CD4-positive, alpha-beta memory T cell (primary cell): ENCODE measurements at regions not wholly inside any gene's neighbourhood (a gene's known extent, or its start where the extent isn't known, plus 50 kb on each side); places are given as distances from the start of the nearest gene placed in this dataset.

Experiments used
- CTCF ChIA-PET: fragments of 350-600 bp; sonication (Branson Sonifier 250); formaldehyde crosslinking; loops from one replicate; lab custom pipeline; 2021; ENCODE audit warnings: inconsistent platforms; ENCODE audit not compliant: partially characterized antibody; lab: Charles Lee
- POLR2A ChIA-PET: fragments of 350-600 bp; sonication (Branson Sonifier 250); formaldehyde crosslinking; loops from one replicate; lab custom pipeline; 2021; ENCODE audit not compliant: partially characterized antibody; lab: Charles Lee
- DNase-seq, 5 donors: peaks; one replicate each; pipeline versions ENCODE4 v3.0.0 to v3.0.0-alpha.2; 2020 to 2022; ENCODE audit warnings: mixed read lengths in 1 of 5
- H3K27ac ChIP-seq: one replicate; pipeline ENCODE4 v1.7.0; 2013; ENCODE audit warnings: low read depth, low read length
- H3K27me3 ChIP-seq: 2 replicates; pipeline ENCODE4 v1.7.0; 2013; ENCODE audit warnings: mild to moderate bottlenecking, low read length, moderate library complexity; ENCODE audit not compliant: insufficient read depth
- H3K36me3 ChIP-seq: 2 replicates; pipeline ENCODE4 v1.7.0; 2013; ENCODE audit warnings: mild to moderate bottlenecking, low read length, moderate library complexity; ENCODE audit not compliant: insufficient read depth
- H3K4me1 ChIP-seq: 2 replicates; pipeline ENCODE4 v1.7.0; 2013; ENCODE audit warnings: mild to moderate bottlenecking, low read length, moderate library complexity; ENCODE audit not compliant: insufficient read depth
- H3K4me3 ChIP-seq, 2 donors: one replicate each; pipeline ENCODE4 v1.7.0; 2013; ENCODE audit warnings: low read length in 2 of 2, mild to moderate bottlenecking in 1 of 2
- H3K9me3 ChIP-seq, 2 donors: one replicate each; pipeline ENCODE4 v1.7.0; 2013; ENCODE audit warnings: low read length in 2 of 2, control low read depth in 1 of 2; ENCODE audit not compliant: control insufficient read depth in 1 of 2
- H3K27ac Mint-ChIP-seq, 7 donors: one replicate each; pipeline ENCODE4 v1.8.0; 2020 to 2021; ENCODE audit warnings: mixed read lengths in 7 of 7, mild to moderate bottlenecking in 6 of 7, inconsistent platforms in 3 of 7, moderate library complexity in 3 of 7
- H3K27me3 Mint-ChIP-seq, 2 donors: one replicate each; pipeline ENCODE4 v1.8.0; 2020 to 2021; ENCODE audit warnings: mixed read lengths in 2 of 2
- H3K36me3 Mint-ChIP-seq, 2 donors: one replicate each; pipeline ENCODE4 v1.8.0; 2020 to 2021; ENCODE audit warnings: mixed read lengths in 2 of 2, inconsistent platforms in 1 of 2, mild to moderate bottlenecking in 1 of 2
- H3K4me1 Mint-ChIP-seq, 4 donors: one replicate each; pipeline ENCODE4 v1.8.0; 2020 to 2021; ENCODE audit warnings: mixed read lengths in 4 of 4, mild to moderate bottlenecking in 1 of 4
- H3K4me3 Mint-ChIP-seq, 8 donors: one replicate each; pipeline ENCODE4 v1.8.0; 2020 to 2021; ENCODE audit warnings: mixed read lengths in 8 of 8, mild to moderate bottlenecking in 7 of 8, moderate library complexity in 6 of 8, inconsistent platforms in 3 of 8
- H3K9me3 Mint-ChIP-seq, 8 donors: one replicate each; pipeline ENCODE4 v1.8.0; 2020 to 2021; ENCODE audit warnings: mixed read lengths in 8 of 8, mild to moderate bottlenecking in 5 of 8, inconsistent platforms in 3 of 8, moderate library complexity in 1 of 8
- intact Hi-C: fragments of 100-400 bp; cut with micrococcal nuclease; formaldehyde crosslinking; loops from one replicate; pipeline ENCODE4 v1.15.1; 2023

- POLR2A ChIA-PET, result no interaction called here
Measured at GRCh38 chr7:35516498-35516897, 178.4 kb downstream of the HERPUD2 start.

DNA sequence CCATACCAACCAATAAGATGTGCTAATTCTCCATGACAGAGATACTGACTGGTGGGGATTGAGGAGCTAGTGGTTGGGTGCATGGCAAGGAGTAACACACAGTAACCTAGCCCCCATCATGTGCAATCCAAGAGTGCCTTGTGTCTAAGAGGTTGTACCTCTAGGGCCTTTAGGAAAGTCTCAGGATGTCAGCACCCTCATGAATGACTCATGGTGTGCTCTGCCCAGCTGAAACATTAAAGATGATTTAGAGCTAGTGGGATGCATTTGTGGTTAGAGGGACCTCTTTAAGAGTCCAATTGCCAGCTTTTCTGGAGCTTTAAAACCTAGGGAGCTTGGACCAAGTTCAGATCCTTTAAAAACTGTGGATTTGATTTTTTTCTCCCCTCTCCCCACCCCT is 181.1 kb downstream of the HERPUD2 start:
- Histone ChIP-seq H3K27ac (no peak overlapping the region), H3K36me3 (no peaks in the 10 kb centered on the region), H3K4me3 (no peak overlapping the region), H3K4me1 (no peaks in the 10 kb centered on the region), H3K9me3 (no peaks in the 10 kb centered on the region), H3K27me3 (no peaks in the 10 kb centered on the region)
- no peak overlapping the region for H3K4me3 Mint-ChIP-seq
- H3K9me3 Mint-ChIP-seq, result no peaks in the 10 kb centered on the region
- no peaks in the 10 kb centered on the region for H3K36me3 Mint-ChIP-seq
- H3K27me3 Mint-ChIP-seq, result peaks cover 0 to 15% of the 10 kb centered on the region in 2 donors
- intact Hi-C loops, result no loop called here
- no peak overlapping the region for H3K27ac Mint-ChIP-seq
- POLR2A ChIA-PET, result no interaction called here
- CTCF ChIA-PET, result interaction anchor here (1.2 kb wide), 1 partner anchor 26 kb away, joined by 3 read pairs; no protein-coding TSS in a partner anchor
- H3K4me1 Mint-ChIP-seq, result no peaks in the 10 kb centered on the region
- DNase-seq, result no peak

More at GRCh38 chr7:35516498-35516897, 178.4 kb downstream of the HERPUD2 start:
- Mint-ChIP-seq H3K36me3 (no peaks in the 10 kb centered on the region), H3K4me3 (peak overlapping the region in 1 of 8 donors; percentile 17), H3K27me3 (peaks cover 2 to 6% of the 10 kb centered on the region in 2 donors), H3K4me1 (peaks cover 0 to 4% (median 4%) of the 10 kb centered on the region in 4 donors), H3K9me3 (no peaks in the 10 kb centered on the region), H3K27ac (peak overlapping the region in 1 of 7 donors; percentile 49)
- no peak overlapping the region for H3K27ac ChIP-seq
- CTCF ChIA-PET, result interaction anchor here (1.4 to 1.7 kb wide), 2 partner anchors 8 to 21 kb away, joined by 3 to 6 read pairs; no protein-coding TSS in a partner anchor
- DNase-seq, result no peak
- no peaks in the 10 kb centered on the region for H3K27me3 ChIP-seq
- H3K9me3 ChIP-seq, result no peaks in the 10 kb centered on the region
- intact Hi-C loops, result no loop called here
- H3K36me3 ChIP-seq, result no peaks in the 10 kb centered on the region
- no peaks in the 10 kb centered on the region for H3K4me1 ChIP-seq
- H3K4me3 ChIP-seq, result no peak overlapping the region

GRCh38 chr7:35513195-35513594 is 181.7 kb downstream of the HERPUD2 start:
- ChIA-PET CTCF (no interaction called here), POLR2A (no interaction called here)
- DNase-seq, result no peak
- Histone ChIP-seq H3K36me3 (no peaks in the 10 kb centered on the region), H3K27ac (no peak overlapping the region), H3K4me1 (no peaks in the 10 kb centered on the region), H3K4me3 (no peak overlapping the region), H3K27me3 (no peaks in the 10 kb centered on the region), H3K9me3 (no peaks in the 10 kb centered on the region)
- intact Hi-C loops, result no loop called here
- Mint-ChIP-seq H3K9me3 (no peaks in the 10 kb centered on the region), H3K36me3 (no peaks in the 10 kb centered on the region), H3K4me1 (no peaks in the 10 kb centered on the region), H3K4me3 (no peak overlapping the region), H3K27ac (no peak overlapping the region), H3K27me3 (peaks cover 0 to 15% of the 10 kb centered on the region in 2 donors)

DNA sequence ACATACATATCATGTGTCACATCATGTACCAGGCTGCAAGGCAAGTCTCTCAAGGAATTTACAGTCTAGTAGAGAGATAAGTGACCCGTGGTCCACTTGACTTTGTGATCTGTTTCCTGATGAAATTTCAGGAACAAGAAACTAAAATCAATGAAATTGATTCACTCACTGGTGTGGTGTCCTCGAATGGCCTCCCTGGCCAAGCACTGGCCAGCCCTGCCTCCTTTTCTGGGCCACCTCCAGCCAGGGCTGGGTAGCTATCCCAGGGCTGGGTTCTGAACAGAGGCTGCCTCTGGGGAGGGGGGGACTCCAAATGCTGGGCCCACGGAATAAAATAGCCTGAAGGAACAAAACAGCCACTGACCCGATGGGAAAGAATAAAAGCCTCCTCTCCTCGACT is 182.2 kb downstream of the HERPUD2 start:
- H3K9me3 Mint-ChIP-seq, result no peaks in the 10 kb centered on the region
- Histone ChIP-seq H3K4me3 (no peak overlapping the region), H3K9me3 (no peaks in the 10 kb centered on the region), H3K4me1 (no peaks in the 10 kb centered on the region), H3K27ac (no peak overlapping the region), H3K36me3 (no peaks in the 10 kb centered on the region), H3K27me3 (no peaks in the 10 kb centered on the region)
- CTCF ChIA-PET, result no interaction called here
- no peak overlapping the region for H3K27ac Mint-ChIP-seq
- intact Hi-C loops, result no loop called here
- H3K4me3 Mint-ChIP-seq, result no peak overlapping the region
- no peaks in the 10 kb centered on the region for H3K36me3 Mint-ChIP-seq
- POLR2A ChIA-PET, result no interaction called here
- DNase-seq, result no peak
- peaks cover 0 to 15% of the 10 kb centered on the region in 2 donors for H3K27me3 Mint-ChIP-seq
- H3K4me1 Mint-ChIP-seq, result no peaks in the 10 kb centered on the region

- Mint-ChIP-seq H3K4me3 (no peak overlapping the region), H3K27ac (no peak overlapping the region), H3K4me1 (no peaks in the 10 kb centered on the region), H3K27me3 (peaks cover 0 to 13% of the 10 kb centered on the region in 2 donors), H3K9me3 (no peaks in the 10 kb centered on the region), H3K36me3 (no peaks in the 10 kb centered on the region)
- Histone ChIP-seq H3K36me3 (no peaks in the 10 kb centered on the region), H3K4me3 (no peak overlapping the region), H3K4me1 (no peaks in the 10 kb centered on the region), H3K27ac (no peak overlapping the region), H3K27me3 (no peaks in the 10 kb centered on the region), H3K9me3 (no peaks in the 10 kb centered on the region)
- intact Hi-C loops, result no loop called here
- POLR2A ChIA-PET, result no interaction called here
- CTCF ChIA-PET, result interaction anchor here (1.9 kb wide), 1 partner anchor 12 kb away, joined by 8 read pairs; no protein-coding TSS in a partner anchor
- DNase-seq, result no peak
Measured at GRCh38 chr7:35508623-35509400, 186.1 kb downstream of the HERPUD2 start.

DNA sequence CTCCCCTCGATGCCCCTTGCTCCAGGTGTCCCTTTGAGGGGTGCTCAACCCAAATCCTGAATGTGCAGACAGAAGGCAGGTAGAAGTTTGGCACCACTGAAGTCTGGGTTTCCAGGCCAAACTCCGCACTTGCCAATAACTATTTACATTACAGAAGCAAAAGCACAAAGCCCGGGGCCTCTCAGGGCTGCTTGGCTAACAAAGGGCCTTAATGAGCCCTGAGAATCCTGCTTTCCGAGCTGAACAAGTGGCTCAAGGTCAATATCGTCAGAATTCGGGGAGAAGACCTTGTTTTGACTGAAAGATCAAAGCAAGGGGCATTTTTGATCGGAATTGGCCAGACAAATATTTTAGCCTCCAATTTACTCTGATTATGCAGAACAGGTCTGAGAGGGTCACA is 189.9 kb downstream of the HERPUD2 start:
- Histone ChIP-seq H3K27ac (no peak overlapping the region), H3K36me3 (no peaks in the 10 kb centered on the region), H3K4me1 (no peaks in the 10 kb centered on the region), H3K4me3 (no peak overlapping the region), H3K27me3 (no peaks in the 10 kb centered on the region), H3K9me3 (no peaks in the 10 kb centered on the region)
- Mint-ChIP-seq H3K4me1 (no peaks in the 10 kb centered on the region), H3K36me3 (no peaks in the 10 kb centered on the region), H3K4me3 (no peak overlapping the region), H3K9me3 (no peaks in the 10 kb centered on the region), H3K27ac (no peak overlapping the region), H3K27me3 (peaks cover 3 to 5% of the 10 kb centered on the region in 2 donors)
- DNase-seq, result no peak
- ChIA-PET CTCF (interaction anchor here (1.0 kb wide), 1 partner anchor 13 kb away, joined by 3 read pairs; no protein-coding TSS in a partner anchor), POLR2A (no interaction called here)
- intact Hi-C loops, result no loop called here

- no peaks in the 10 kb centered on the region for H3K4me1 Mint-ChIP-seq
- CTCF ChIA-PET, result no interaction called here
Measured at GRCh38 chr7:35504365-35504764, 190.6 kb downstream of the HERPUD2 start.

More at GRCh38 chr7:35504365-35504764, 190.6 kb downstream of the HERPUD2 start:
- Histone ChIP-seq H3K4me1 (no peaks in the 10 kb centered on the region), H3K4me3 (no peak overlapping the region), H3K27me3 (no peaks in the 10 kb centered on the region), H3K27ac (no peak overlapping the region), H3K9me3 (no peaks in the 10 kb centered on the region), H3K36me3 (no peaks in the 10 kb centered on the region)
- H3K9me3 Mint-ChIP-seq, result no peaks in the 10 kb centered on the region
- H3K27ac Mint-ChIP-seq, result no peak overlapping the region
- intact Hi-C loops, result no loop called here
- H3K4me3 Mint-ChIP-seq, result no peak overlapping the region
- DNase-seq, result no peak
- peaks cover 3 to 7% of the 10 kb centered on the region in 2 donors for H3K27me3 Mint-ChIP-seq
- POLR2A ChIA-PET, result no interaction called here
- H3K36me3 Mint-ChIP-seq, result no peaks in the 10 kb centered on the region
